ENCODE measurements at regions not wholly inside any gene's neighbourhood (a gene's known extent, or its start where the extent isn't known, plus 50 kb on each side); places are given as distances from the start of the nearest gene placed in this dataset.

GRCh38 chr3:21331857-21332256 is 419.2 kb downstream of the ZNF385D start:
- no peaks in the 10 kb centered on the region for H3K36me3 Mint-ChIP-seq
- DNase-seq (ENCODE audit: low spot score) (no peak), ATAC-seq (no peak)
- H3K27ac Mint-ChIP-seq = no peak overlapping the region
- POLR2A ChIA-PET = no interaction called here
- no peak overlapping the region for H3K4me3 Mint-ChIP-seq
- peaks cover 8% of the 10 kb centered on the region; the same call in 1 of the 2 replicates for H3K9me3 Mint-ChIP-seq
- no peaks in the 10 kb centered on the region for H3K27me3 Mint-ChIP-seq (ENCODE audit: low read depth)
- H3K4me1 Mint-ChIP-seq = peaks cover 10% of the 10 kb centered on the region
- TF ChIP-seq ZNF121 (CRISPR knock-in tag; IDR thresholded peaks at IDR 0.05) (no peak), ZNF425 (CRISPR knock-in tag; conservative IDR thresholded peaks at IDR 0.05) (no peak), E2F5 (CRISPR knock-in tag; IDR thresholded peaks at IDR 0.05) (no peak), STAT6 (CRISPR knock-in tag; conservative IDR thresholded peaks at IDR 0.05; ENCODE audit: low read depth) (no peak), ZNF396 (CRISPR knock-in tag; IDR thresholded peaks at IDR 0.05; ENCODE audit: borderline replicate concordance) (no peak), NR2C2 (CRISPR knock-in tag; IDR thresholded peaks at IDR 0.05) (no peak), IRF1 (CRISPR knock-in tag; IDR thresholded peaks at IDR 0.05) (no peak), ZNF263 (CRISPR knock-in tag; IDR thresholded peaks at IDR 0.05; ENCODE audit: low read depth) (no peak), ZMAT4 (CRISPR knock-in tag; IDR thresholded peaks at IDR 0.05) (no peak), NR3C1 (CRISPR knock-in tag; conservative IDR thresholded peaks at IDR 0.05; ENCODE audit: low read depth) (no peak), HMGA2 (CRISPR knock-in tag; IDR thresholded peaks at IDR 0.05) (no peak), NFATC4 (CRISPR knock-in tag; IDR thresholded peaks at IDR 0.05) (no peak)
- CTCF ChIA-PET = no interaction called here

GRCh38 chr3:21331321-21331720 is 419.7 kb downstream of the ZNF385D start:
- H3K27ac Mint-ChIP-seq = no peak overlapping the region
- no peak overlapping the region for H3K4me3 Mint-ChIP-seq
- TF ChIP-seq NFATC4 (CRISPR knock-in tag; IDR thresholded peaks at IDR 0.05) = no peak
- TF ChIP-seq SMAD3 (CRISPR knock-in tag; IDR thresholded peaks at IDR 0.05; ENCODE audit: borderline replicate concordance) = no peak
- no peak for TF ChIP-seq ZNF121 (CRISPR knock-in tag; IDR thresholded peaks at IDR 0.05)
- TF ChIP-seq ZNF219 (CRISPR knock-in tag; IDR thresholded peaks at IDR 0.05; ENCODE audit: borderline replicate concordance) = no peak
- TF ChIP-seq JUN (CRISPR knock-in tag; IDR thresholded peaks at IDR 0.05) = no peak
- no peak for TF ChIP-seq ERG (CRISPR knock-in tag; IDR thresholded peaks at IDR 0.05)
- TF ChIP-seq NFYB (CRISPR knock-in tag; conservative IDR thresholded peaks at IDR 0.05; ENCODE audit: low read depth) = no peak
- ATAC-seq (no peak), DNase-seq (ENCODE audit: low spot score) (no peak)
- H3K36me3 Mint-ChIP-seq = no peaks in the 10 kb centered on the region
- peaks cover 8% of the 10 kb centered on the region; the same call in 1 of the 2 replicates for H3K9me3 Mint-ChIP-seq
- POLR2A ChIA-PET = no interaction called here
- CTCF ChIA-PET = no interaction called here
- no peaks in the 10 kb centered on the region for H3K27me3 Mint-ChIP-seq (ENCODE audit: low read depth)
- H3K4me1 Mint-ChIP-seq = peaks cover 15% of the 10 kb centered on the region
